Neural progenitor cell (in vitro differentiated cells): ENCODE measurements at regions not wholly inside any gene's neighbourhood (a gene's known extent, or its start where the extent isn't known, plus 50 kb on each side); places are given as distances from the start of the nearest gene placed in this dataset.

ENCODE experiments used
- DNase-seq: peaks from one replicate; pipeline ENCODE4 v3.0.0-alpha.2; 2016; ENCODE audit warnings: low spot score
- H2AFZ ChIP-seq: fragments of 200-600 bp; sonication (generic); replicated peaks from 2 replicates; pipeline ENCODE4 v1.6.1; 2016; ENCODE audit warnings: antibody characterized with exemption
- H3F3A ChIP-seq: fragments of 200-600 bp; sonication (generic); 2 replicates; pipeline ENCODE4 v1.6.1; 2016; ENCODE audit warnings: antibody characterized with exemption, low read depth
- H3K27ac ChIP-seq: fragments of 200-600 bp; sonication (generic); 2 replicates; pipeline ENCODE4 v1.5.1; 2016; ENCODE audit warnings: mild to moderate bottlenecking
- H3K27me3 ChIP-seq: fragments of 200-600 bp; sonication (generic); 2 replicates; pipeline ENCODE4 v1.6.1; 2016; ENCODE audit warnings: mild to moderate bottlenecking, moderate library complexity
- H3K36me3 ChIP-seq: fragments of 200-600 bp; sonication (generic); 2 replicates; pipeline ENCODE4 v1.5.1; 2016
- H3K4me1 ChIP-seq: fragments of 200-600 bp; sonication (generic); 2 replicates; pipeline ENCODE4 v1.6.1; 2016; ENCODE audit warnings: mixed run types
- H3K4me2 ChIP-seq: fragments of 200-600 bp; sonication (generic); 2 replicates; pipeline ENCODE4 v1.6.1; 2016
- H3K4me3 ChIP-seq: fragments of 200-600 bp; sonication (generic); 2 replicates; pipeline ENCODE4 v1.5.1; 2016
- H3K79me2 ChIP-seq: fragments of 200-600 bp; sonication (generic); 2 replicates; pipeline ENCODE4 v1.6.1; 2016; ENCODE audit warnings: low read depth
- H3K9ac ChIP-seq: fragments of 200-600 bp; sonication (generic); 2 replicates; pipeline ENCODE4 v1.6.1; 2016
- H3K9me3 ChIP-seq: fragments of 200-600 bp; sonication (generic); 2 replicates; pipeline ENCODE4 v1.5.1; 2016; ENCODE audit warnings: low read depth
- H4K20me1 ChIP-seq: fragments of 200-600 bp; sonication (generic); 2 replicates; pipeline ENCODE4 v1.6.1; 2016; ENCODE audit warnings: low read depth
- H3K27ac Mint-ChIP-seq: 3 replicates; pipeline ENCODE4 v1.8.0; 2021; ENCODE audit warnings: mixed read lengths
- H3K27me3 Mint-ChIP-seq: 2 replicates; pipeline ENCODE4 v1.8.0; 2022; ENCODE audit warnings: low read depth, mild to moderate bottlenecking, inconsistent platforms, moderate library complexity, mixed read lengths; ENCODE audit not compliant: insufficient read depth
- H3K36me3 Mint-ChIP-seq: 3 replicates; pipeline ENCODE4 v1.8.0; 2021; ENCODE audit warnings: mixed read lengths
- H3K4me1 Mint-ChIP-seq: 3 replicates; pipeline ENCODE4 v1.8.0; 2021; ENCODE audit warnings: mixed read lengths
- H3K4me3 Mint-ChIP-seq: 3 replicates; pipeline ENCODE4 v1.8.0; 2021; ENCODE audit warnings: mild to moderate bottlenecking, moderate library complexity, mixed read lengths
- H3K9me3 Mint-ChIP-seq: 3 replicates; pipeline ENCODE4 v1.8.0; 2020; ENCODE audit warnings: mixed read lengths
- EZH2 ChIP-seq: fragments of 200-600 bp; sonication (generic); IDR thresholded peaks from 2 replicates; pipeline ENCODE4 v1.6.1; 2017; ENCODE audit warnings: antibody characterized with exemption, mild to moderate bottlenecking, moderate library complexity
- EZH2phosphoT487 ChIP-seq: fragments of 200-600 bp; sonication (generic); IDR thresholded peaks from 2 replicates; pipeline ENCODE4 v1.6.1; 2017; ENCODE audit warnings: antibody characterized with exemption
- TF ChIP-seq, protein P1 (sequence below): fragments of 200-600 bp; sonication (generic); IDR thresholded peaks from 2 replicates; pipeline ENCODE4 v1.5.1; 2017; ENCODE audit warnings: antibody characterized with exemption, mild to moderate bottlenecking

DNA sequence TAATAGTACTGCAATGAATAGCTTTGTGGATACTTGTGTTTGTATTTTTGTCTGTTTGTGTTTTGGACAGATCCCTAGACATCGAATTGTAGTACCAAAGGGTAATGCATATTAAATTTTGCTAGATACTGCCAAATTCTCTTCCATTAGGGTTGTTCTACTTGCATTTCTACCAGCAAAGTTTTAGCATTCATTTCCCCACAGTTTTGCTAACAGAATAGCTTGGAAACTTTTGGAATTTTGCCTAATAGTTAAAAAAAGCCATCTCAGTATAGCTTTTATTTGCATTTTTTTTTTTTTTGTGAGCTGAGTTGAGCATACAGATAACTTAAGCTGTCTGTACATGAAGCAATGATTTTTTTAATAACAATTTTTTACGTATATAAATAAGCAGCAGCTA lies 1084.9 kb downstream of the ADGRL3 start:
- Mint-ChIP-seq H3K27ac (no peak overlapping the region), H3K36me3 (no peaks in the 10 kb centered on the region), H3K4me1 (no peaks in the 10 kb centered on the region), H3K9me3 (no peaks in the 10 kb centered on the region), H3K4me3 (no peak overlapping the region), H3K27me3 (no peaks in the 10 kb centered on the region)
- H2AFZ ChIP-seq = no peak overlapping the region
- H3K9me3 ChIP-seq = no peaks in the 10 kb centered on the region
- no peaks in the 10 kb centered on the region for H3K4me1 ChIP-seq
- H3K36me3 ChIP-seq = no peaks in the 10 kb centered on the region
- no peak for DNase-seq
- no peak for TF ChIP-seq EZH2
- H3K27me3 ChIP-seq = no peaks in the 10 kb centered on the region
- no peak overlapping the region for H3K27ac ChIP-seq
- H3F3A ChIP-seq = no peaks in the 10 kb centered on the region
- no peak overlapping the region for H3K4me3 ChIP-seq
- no peaks in the 10 kb centered on the region for H3K79me2 ChIP-seq
- no peak overlapping the region for H3K4me2 ChIP-seq
- no peak overlapping the region for H3K9ac ChIP-seq
- H4K20me1 ChIP-seq = no peaks in the 10 kb centered on the region

DNA sequence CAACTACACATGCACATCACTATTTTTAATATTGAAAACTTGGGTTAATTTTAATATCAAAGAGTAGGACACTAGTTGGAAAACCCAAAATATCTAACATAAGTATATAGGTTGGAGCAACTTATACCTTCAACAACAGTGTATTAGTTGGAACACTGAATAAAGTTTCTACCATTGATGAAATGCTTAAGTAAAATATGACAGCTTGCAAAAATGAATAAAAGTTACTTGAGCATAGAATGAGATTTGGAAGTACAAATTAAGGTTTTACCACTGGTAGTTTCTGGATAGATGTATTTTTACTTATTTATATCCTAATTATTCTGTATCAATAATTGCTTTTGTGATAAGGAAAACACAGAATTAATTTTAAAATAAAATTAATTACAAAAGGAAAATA lies 1079.6 kb downstream of the ADGRL3 start:
- no peaks in the 10 kb centered on the region for H3K4me1 Mint-ChIP-seq
- no peak overlapping the region for H3K4me3 Mint-ChIP-seq
- no peak overlapping the region for H2AFZ ChIP-seq
- H3K27me3 ChIP-seq = no peaks in the 10 kb centered on the region
- H3K4me2 ChIP-seq = no peak overlapping the region
- no peaks in the 10 kb centered on the region for H3K27me3 Mint-ChIP-seq
- TF ChIP-seq, protein P1, sequence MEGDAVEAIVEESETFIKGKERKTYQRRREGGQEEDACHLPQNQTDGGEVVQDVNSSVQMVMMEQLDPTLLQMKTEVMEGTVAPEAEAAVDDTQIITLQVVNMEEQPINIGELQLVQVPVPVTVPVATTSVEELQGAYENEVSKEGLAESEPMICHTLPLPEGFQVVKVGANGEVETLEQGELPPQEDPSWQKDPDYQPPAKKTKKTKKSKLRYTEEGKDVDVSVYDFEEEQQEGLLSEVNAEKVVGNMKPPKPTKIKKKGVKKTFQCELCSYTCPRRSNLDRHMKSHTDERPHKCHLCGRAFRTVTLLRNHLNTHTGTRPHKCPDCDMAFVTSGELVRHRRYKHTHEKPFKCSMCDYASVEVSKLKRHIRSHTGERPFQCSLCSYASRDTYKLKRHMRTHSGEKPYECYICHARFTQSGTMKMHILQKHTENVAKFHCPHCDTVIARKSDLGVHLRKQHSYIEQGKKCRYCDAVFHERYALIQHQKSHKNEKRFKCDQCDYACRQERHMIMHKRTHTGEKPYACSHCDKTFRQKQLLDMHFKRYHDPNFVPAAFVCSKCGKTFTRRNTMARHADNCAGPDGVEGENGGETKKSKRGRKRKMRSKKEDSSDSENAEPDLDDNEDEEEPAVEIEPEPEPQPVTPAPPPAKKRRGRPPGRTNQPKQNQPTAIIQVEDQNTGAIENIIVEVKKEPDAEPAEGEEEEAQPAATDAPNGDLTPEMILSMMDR = no peak
- no peak for TF ChIP-seq EZH2
- no peak for TF ChIP-seq EZH2phosphoT487
- no peak overlapping the region for H3K4me3 ChIP-seq
- H3K36me3 Mint-ChIP-seq = no peaks in the 10 kb centered on the region
- no peak overlapping the region for H3K27ac ChIP-seq
- H3K9me3 ChIP-seq = no peaks in the 10 kb centered on the region
- H4K20me1 ChIP-seq = no peaks in the 10 kb centered on the region
- no peaks in the 10 kb centered on the region for H3K4me1 ChIP-seq
- no peak overlapping the region for H3K9ac ChIP-seq
- H3K36me3 ChIP-seq = no peaks in the 10 kb centered on the region
- no peaks in the 10 kb centered on the region for H3K79me2 ChIP-seq
- H3F3A ChIP-seq = no peaks in the 10 kb centered on the region
- no peak overlapping the region for H3K27ac Mint-ChIP-seq
- no peaks in the 10 kb centered on the region for H3K9me3 Mint-ChIP-seq
- DNase-seq = no peak

DNA sequence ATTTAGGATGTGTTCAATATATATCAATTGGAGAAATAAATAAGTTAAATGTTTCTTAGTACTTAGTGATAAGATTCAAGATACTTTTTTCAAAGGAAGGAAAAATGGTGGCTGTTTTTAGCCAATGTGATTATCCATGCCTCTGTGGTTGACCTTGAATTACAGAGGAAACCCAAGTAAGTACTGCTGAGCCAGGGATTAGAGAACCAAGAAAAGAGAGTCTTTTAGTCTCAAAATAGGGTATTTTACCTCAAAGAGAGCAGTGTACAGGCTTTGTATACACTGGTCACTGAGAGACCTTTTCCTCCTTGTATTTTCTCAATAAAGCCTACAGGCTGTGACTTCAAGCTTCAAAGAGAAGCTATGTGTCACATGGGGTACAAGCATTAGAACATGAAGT lies 1075.3 kb downstream of the ADGRL3 start:
- no peak overlapping the region for H3K4me3 ChIP-seq
- TF ChIP-seq EZH2phosphoT487 (no peak), EZH2 (no peak)
- TF ChIP-seq, protein P1 = no peak
- no peaks in the 10 kb centered on the region for H3F3A ChIP-seq
- no peak overlapping the region for H3K27ac Mint-ChIP-seq
- peaks cover 4% of the 10 kb centered on the region for H3K4me1 Mint-ChIP-seq
- no peaks in the 10 kb centered on the region for H3K79me2 ChIP-seq
- H3K9ac ChIP-seq = no peak overlapping the region
- no peaks in the 10 kb centered on the region for H4K20me1 ChIP-seq
- H3K4me1 ChIP-seq = no peaks in the 10 kb centered on the region
- no peak overlapping the region for H3K4me3 Mint-ChIP-seq
- DNase-seq = no peak
- H2AFZ ChIP-seq = no peak overlapping the region
- peaks cover 5% of the 10 kb centered on the region for H3K27me3 Mint-ChIP-seq
- no peaks in the 10 kb centered on the region for H3K9me3 ChIP-seq
- H3K27me3 ChIP-seq = no peaks in the 10 kb centered on the region
- no peaks in the 10 kb centered on the region for H3K36me3 ChIP-seq
- no peaks in the 10 kb centered on the region for H3K9me3 Mint-ChIP-seq
- no peak overlapping the region for H3K4me2 ChIP-seq
- no peak overlapping the region for H3K27ac ChIP-seq
- no peaks in the 10 kb centered on the region for H3K36me3 Mint-ChIP-seq

DNA sequence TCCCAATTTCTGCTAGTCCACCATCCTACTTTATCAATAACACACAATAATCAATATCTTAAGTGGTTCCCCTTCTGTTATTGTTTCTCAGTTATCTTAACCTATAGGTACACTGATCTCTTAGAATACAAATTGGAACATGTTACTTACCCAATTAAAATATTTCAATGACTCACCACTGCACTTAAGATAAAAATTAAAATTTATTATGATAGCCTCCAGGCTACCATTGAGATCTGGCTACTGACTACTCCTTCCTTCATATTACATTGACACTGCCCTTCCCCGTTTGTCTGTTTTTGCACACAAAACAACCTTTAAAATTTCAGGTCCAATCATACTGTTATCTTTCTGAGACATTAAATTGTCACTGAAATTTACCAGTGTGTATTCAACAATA lies 1074.7 kb downstream of the ADGRL3 start:
- Histone ChIP-seq H4K20me1 (no peaks in the 10 kb centered on the region), H3K79me2 (no peaks in the 10 kb centered on the region), H3K9me3 (no peaks in the 10 kb centered on the region), H3K9ac (no peak overlapping the region), H3K4me1 (no peaks in the 10 kb centered on the region), H3K27ac (no peak overlapping the region), H3K4me3 (no peak overlapping the region), H3K27me3 (no peaks in the 10 kb centered on the region), H3F3A (no peaks in the 10 kb centered on the region), H2AFZ (no peak overlapping the region), H3K36me3 (no peaks in the 10 kb centered on the region), H3K4me2 (no peak overlapping the region)
- DNase-seq = no peak
- Mint-ChIP-seq H3K9me3 (no peaks in the 10 kb centered on the region), H3K36me3 (no peaks in the 10 kb centered on the region), H3K4me3 (no peak overlapping the region), H3K4me1 (peaks cover 4% of the 10 kb centered on the region), H3K27ac (no peak overlapping the region), H3K27me3 (peaks cover 5% of the 10 kb centered on the region)
- TF ChIP-seq, protein P1 = no peak
- TF ChIP-seq EZH2phosphoT487 (no peak), EZH2 (no peak)
